ENCODE measurements at regions not wholly inside any gene's neighbourhood (a gene's known extent, or its start where the extent isn't known, plus 50 kb on each side); places are given as distances from the start of the nearest gene placed in this dataset.
"Not testable (repeated sequence)": the region's sequence is repeated elsewhere in the genome, so short reads cannot be mapped to it uniquely, and the experiment has no call there.

DNA sequence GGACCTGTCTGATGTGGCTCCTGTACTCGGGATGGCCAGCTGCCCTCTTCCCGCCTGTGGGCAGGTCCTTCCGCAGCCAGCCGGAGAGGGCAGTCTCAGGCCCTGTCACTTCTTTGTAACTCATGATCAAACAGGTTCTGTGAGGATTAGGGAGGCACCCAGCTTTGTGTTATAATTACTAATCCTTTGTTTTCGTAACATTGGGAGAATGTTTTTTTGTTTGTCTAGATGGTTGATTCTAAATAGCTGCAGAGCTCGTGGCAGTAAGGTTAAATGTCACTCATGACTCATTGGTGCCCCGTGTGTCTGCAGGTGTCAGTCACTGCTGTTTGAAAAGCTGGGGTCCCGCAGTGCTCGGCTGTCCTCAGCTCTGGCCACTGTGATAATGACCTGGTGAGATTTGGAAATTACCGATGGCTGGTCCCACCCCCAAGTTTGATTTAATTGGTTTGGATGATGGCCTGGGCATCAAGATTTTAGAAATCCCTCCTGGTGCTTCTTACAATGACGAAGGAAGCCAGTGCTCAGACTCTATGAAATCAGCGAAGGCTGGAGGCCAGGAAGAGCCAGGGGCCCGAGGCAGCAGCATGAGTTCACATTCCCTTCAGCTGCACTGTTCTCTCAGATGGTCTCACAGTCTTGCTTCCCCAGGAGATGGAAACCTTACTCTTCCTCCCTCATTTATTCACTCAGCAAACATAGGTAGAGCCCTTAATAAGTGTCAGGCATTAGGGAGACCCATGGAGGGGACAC, 172.8 kb downstream of the VAPA start:
- no peak for DNase-seq

DNA sequence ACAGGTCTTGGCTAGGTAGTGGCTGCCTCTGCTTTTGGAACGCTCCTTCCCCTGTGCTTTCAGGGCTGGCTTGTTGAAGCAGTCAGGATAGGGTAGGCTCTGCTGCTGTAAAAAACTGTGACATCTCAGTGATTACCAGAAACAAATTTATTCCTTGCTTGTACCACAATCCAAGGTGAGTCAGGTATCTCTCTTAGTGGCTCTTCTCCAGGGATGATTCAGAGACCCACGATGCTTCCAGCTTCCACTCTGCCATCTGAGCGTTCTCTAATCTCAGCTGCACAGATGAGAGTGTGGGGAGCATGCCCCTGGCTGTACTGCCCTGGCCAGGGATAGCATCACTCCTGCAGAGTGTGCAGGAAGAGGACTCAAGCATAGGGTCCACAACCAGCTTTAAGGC, 174.9 kb downstream of the VAPA start:
- DNase-seq, result no peak

GRCh38 chr18:10089881-10090280, 176.1 kb downstream of the VAPA start:
- DNase-seq, result no peak

- DNase-seq, result no peak
Measured at GRCh38 chr18:10090668-10091067, 176.9 kb downstream of the VAPA start.

DNA sequence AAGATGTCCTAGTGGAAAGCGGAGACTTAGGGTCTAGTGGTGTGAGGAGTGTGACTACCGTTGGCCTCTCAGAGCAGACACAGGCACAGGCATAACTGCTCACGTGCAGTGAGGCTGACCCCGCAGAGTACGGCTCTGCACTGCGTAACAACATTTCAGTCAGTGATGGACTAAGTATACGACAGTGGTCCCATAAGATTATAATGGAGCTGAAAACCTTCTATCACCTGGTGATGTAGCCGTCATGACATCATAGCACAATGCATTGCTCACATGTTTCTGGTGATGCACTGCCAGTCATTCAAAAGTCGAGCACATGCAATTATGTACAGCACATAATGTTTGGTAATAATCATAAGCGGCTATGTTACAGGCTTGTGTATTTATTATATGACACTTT, 179.6 kb downstream of the VAPA start:
- no peak for DNase-seq

DNA sequence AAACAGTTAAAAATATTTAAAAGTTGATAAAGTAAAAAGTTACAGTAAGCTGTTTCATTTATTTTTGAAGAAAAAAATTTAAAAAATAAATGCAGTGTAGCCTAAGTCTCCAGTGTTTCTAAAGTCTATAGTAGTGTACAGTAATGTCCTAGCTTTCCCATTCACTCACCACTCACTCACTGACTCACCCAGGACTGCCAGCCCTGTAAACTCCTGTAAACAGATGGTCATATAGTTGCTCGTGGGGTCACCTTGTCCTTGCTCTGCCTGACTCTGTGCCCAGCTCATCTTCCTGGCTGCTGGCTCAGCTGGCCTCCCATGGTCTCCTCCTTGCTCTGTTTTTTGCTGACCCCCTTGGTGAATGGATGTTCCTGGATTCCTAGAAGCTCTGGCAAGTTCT, 180.3 kb downstream of the VAPA start:
- DNase-seq, result no peak

DNA sequence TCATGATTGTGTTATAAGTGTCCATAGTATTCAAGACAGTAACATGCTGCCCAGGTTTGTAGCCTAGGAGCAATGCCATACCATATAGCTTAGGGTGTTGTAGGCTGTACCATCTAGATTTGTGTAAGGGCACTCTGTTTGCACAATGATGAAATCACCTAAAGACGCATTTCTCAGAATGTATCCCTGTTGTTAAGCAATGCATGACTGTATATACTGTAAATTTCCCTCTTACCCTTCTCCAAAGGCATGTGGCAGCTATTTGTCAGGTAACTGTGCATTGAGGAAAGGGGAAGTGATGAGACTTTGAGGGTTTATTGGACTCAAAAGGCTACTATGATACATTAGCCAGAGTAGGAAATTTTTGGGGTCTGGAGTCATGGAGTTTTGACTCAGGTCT, 180.8 kb downstream of the VAPA start:
- DNase-seq, result no peak

- DNase-seq, result no peak
Measured at GRCh38 chr18:10095356-10095755, 181.5 kb downstream of the VAPA start.

DNA sequence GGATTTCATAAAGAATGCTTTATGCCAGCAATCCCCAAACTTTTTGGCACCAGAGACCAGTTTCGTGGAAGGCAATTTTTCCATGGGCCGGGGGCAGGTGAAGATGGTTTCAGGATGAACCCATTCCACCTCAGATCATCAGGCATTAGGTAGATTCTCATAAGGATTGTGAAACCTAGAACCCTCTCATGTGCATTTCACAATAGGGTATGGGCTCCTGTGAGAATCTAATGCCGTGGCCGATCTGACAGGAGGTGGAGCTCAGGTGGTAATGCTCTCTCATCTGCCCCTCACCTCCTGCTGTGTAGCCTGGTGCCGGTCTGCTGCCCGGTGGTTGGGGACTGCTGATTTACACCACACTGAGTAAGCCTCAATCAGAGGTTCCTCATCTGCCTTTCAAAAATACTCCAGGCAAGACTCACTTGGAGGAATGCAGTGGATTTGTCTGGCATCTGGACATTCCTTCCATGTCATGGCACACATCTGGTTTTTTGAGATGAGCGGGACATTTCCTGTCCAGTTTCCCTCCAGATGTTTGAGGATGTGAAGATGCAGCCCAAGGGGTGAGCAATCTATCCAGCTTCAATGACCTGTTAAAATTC, 185.8 kb downstream of the VAPA start:
- DNase-seq, result no peak

DNA sequence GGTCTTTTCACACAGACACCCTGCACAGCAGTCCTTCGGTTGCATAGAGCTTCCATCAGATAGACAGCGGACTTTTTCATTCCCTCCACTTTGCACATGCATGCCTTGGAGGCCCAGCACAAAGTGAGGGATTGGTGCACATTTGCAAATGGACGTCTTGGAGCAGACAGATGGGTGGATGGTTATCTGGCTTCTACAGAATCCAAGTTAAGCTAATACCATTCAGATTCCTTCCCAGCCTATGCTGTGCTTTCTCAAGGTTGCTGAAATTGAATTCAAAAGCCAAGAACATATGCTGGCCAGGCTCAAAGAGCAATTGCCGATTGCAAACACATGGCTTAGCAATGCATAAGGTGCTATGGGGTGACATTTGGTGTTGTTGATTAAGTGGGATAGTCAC, 186.4 kb downstream of the VAPA start:
- no peak for DNase-seq

GRCh38 chr18:10100941-10101701, 187.3 kb downstream of the VAPA start:
- DNase-seq, result peak; percentile 3

DNA sequence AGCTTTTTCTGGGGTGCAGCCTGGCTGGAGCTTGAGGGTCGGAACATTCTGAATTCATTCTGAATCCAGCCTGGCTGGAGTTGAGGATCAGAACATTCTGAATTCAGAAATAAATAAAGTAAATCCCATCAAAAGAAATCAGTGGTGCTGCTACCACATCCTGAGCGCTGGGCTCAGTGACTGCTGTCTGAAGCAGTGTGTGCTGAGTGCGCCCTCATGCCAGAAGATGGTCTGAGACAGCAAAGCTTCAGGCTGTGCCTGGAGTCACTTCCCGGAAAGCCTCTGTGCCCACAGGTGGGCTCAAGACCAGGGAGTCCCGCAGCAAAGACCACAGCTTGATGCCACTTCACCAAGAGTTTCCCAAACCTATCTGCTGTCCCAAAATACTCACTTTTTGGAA, 187.9 kb downstream of the VAPA start:
- DNase-seq, result no peak

GRCh38 chr18:10105118-10105517, 191.3 kb downstream of the VAPA start:
- not testable (repeated sequence) for DNase-seq

DNA sequence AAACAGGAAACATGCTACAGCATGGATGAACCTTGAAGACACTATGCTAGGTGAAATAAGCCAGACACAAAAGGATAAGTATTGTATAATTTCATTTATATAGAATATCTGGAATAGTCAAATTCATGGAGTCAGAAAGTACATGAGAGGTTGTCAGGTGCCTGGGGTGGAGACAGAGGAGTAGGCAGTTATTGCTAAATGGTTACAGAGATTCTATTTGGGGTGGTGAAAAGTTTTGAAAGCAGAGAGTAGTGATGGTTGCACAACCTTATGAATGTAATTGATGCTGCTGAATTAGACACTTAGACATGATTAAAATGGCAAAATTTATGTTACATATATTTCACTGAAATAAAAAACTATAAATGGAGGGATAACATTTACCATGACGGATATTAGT, 197.4 kb downstream of the VAPA start:
- DNase-seq, result no peak

DNA sequence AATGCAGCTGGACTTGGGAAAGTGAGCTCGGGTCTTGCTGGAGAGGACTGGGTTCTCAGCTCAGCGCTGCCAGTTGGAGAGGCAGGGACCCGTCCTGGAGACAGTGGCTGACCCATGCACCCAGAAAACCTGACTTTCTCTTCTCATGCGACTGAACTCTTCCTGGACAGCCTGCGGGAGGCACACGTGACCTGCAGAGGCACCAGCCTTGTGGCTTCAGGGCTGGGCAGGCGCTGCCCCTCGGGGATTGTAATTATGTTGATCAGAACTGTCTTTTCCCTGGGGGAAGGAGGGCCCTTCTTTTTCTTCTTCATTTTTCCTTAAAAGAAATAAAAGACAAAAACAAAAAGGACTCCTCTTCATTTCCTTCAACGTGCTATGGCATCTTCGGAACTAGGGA, 198.1 kb downstream of the VAPA start:
- DNase-seq, result no peak

DNA sequence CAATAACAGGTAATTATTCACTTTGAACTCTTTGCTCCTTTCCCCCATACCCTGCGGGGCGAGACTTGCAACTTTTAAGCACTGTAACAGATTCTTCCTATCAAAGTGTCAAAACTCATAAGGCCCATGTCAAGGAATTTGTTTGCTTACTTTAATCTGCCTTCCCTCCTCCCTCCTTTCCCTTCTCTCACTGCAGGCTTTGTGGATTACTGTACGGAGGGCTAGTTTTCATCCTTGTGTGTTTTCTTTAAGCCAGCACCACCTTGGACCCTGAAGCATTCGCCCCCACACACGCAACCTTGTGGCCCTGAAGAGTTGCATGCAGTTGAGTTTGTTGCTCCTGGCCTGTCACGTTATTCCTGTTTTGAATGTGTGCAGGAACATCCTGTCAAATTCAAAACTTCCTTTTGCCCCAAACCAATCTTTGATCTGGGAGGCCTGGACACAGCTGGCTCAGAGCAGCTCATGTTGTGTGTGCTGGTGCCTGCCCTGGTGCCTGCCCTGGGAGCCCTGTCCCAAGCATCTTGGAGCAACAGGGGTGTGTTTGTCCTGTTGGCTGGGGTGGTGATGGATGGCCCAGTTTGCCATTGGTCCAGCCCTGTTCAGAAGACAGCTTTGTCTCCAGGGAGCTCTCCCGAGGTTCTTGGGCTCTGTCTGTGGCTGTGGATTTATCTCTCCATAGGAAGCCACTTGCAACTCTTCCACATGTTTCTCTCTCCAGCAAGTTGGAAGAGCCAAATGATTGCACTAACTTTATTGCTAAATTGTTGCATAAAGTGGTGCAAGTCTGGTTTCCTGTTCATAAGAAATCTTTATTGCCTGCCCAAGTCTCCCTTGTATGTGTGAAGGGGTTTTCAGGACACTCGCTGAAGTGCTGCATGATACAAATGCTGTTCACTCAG, 199.6 kb downstream of the VAPA start:
- DNase-seq, result no peak

DNA sequence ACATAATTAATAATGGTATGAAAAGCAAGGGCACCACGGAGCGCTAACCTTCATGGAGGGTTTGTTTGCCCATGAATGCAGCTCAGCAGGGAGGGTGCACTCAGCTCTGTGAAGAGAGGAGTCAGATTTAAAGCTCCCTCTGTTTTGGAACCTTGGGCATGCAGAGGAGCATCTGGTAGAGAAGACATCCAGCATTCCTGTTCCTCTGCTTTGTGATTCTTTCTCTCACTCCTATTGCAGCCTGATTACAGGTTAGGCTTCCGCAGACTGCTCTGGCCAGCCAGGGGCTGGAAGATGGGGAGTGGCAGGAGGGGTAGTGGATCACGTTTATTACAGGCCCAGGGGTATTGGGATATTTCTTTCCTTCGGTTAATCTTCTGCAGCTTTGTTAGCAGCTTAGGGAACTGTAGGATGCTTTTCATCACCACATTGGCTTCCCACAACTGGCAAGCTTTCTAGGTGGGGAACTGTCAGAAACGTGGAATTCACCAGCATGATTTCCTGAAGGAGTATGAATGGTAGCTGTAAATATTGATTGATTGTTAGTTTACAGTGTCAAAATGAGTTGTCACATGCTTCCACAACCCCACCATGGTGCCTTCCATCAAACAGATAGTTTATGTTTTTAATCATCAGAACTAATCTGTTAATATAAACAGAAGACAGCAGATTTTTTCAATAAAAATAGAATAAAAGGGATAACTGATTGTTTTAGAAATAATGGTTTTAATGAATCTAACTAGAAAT, 201.1 kb downstream of the VAPA start:
- no peak for DNase-seq

DNA sequence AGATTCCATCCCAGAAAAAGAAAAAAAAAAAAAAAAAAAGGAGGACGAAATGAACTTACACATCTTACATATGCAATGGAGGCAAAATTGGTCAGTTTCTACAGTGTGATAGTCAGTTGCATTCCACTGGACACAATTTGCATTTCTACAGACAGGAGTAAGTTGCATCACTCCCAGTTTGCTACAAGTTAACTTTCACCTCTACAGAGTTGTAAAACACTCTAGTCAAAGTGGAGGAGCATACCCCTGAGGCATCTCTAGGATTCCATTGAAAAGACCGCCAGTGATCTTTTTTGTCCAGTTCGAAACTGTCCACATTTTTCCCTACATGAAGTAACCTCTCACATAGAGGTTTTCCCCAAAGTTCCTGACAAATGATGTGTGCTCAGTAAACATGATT, 202.8 kb downstream of the VAPA start:
- DNase-seq, result no peak

DNA sequence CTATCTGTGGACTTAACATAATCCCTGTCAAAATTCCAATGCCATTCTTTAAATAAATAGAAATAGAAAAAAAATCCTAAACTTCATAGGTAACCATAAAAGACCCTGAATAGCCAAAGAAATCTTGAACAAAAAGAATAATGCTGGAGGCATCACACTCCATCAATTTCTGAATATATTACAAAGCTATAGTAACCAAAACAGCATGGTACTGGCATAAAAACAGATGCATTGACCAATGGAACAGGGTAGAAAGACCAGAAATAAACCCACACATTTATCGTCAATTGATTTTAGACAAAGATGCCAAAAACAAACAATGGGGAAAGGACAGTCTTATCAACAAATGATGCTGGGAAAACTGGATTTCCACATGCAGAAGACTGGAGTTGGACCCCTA, 205.7 kb downstream of the VAPA start:
- DNase-seq, result no peak

GRCh38 chr18:10119991-10120390, 206.2 kb downstream of the VAPA start:
- DNase-seq, result no peak

- DNase-seq, result no peak
Measured at GRCh38 chr18:10120622-10121021, 206.8 kb downstream of the VAPA start.

GRCh38 chr18:10121028-10121427, 207.2 kb downstream of the VAPA start:
- no peak for DNase-seq

Data from NCI-H1105 (cell line).